ENCODE measurements at regions not wholly inside any gene's neighbourhood (a gene's known extent, or its start where the extent isn't known, plus 50 kb on each side); places are given as distances from the start of the nearest gene placed in this dataset.
A peak's percentile ranks its signal among the peaks of the same experiment; 100 is the strongest.

DNA sequence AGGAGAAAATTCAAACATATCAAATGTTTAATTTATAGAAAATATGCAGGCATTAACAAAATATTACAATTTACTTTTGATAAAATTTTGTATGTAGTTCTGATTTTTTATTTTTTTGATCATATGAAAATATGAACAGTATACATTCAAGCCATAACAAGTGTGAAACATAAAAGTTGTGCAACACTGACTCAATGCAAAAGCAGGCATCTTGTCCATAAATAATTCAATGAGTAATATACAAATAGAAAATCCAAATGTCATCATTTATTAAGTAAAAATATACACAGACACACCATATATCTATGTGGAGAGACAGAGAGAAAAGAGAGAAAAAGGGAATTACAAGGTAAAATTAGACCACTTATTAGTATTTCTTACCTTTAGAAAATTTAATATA, 1183.9 kb downstream of the SLITRK1 start:
- no peak for DNase-seq (ENCODE audit: low read depth, low spot score)
- in situ Hi-C loops (cut with HindIII; ENCODE audit: low pct_unique_long_range_greater_than_20kb, low sequenced_read_pairs) = no loop called here

DNA sequence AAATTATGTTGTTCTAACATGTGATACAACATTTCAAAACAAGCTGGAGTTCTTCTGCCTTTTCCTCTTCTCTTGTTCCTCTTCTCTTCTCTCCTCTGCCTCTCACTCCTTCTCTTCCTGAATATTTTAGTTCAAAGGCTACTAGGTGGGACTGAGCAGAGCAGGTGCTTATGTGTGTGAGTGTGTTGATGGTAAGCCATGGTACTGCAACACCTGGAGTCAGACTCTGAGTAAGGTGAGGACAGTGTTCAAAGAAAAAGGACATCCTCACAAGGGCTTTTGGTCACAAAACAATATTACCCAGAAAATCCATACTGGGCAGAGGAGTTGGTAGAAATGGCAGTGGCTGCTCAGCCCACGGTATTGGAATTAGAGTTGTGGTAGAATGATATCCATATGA, 1188.7 kb downstream of the SLITRK1 start:
- no peak for DNase-seq (ENCODE audit: low read depth, low spot score)
- in situ Hi-C loops (cut with HindIII; ENCODE audit: low pct_unique_long_range_greater_than_20kb, low sequenced_read_pairs) = no loop called here

DNA sequence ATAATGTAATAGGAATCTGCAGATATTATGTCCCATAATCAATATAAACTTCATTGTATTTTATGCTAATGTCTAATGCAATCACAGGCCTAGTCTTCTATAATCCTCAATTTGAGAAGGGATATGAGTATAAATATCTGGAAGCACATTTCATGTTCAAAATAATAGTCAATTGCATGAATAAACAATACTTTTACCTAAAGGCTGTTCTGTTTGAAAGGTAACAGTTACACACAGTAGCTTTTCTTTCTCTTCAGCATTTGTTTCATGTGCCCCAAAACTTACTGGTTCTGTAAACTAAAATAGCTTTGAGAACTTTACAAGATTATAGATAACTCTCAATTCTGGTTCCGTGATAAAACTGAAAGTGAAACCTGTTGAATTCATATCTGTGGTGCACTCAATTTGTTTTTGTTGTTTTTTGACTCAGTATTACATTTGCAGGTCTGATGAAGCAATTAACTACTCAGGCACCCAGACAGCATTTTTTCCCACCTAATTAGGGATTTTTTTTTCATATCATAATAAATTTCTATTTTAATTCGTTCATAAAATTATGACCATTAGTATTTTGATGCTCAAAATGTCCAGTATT, 1193.8 kb downstream of the SLITRK1 start:
- in situ Hi-C loops (cut with HindIII; ENCODE audit: low pct_unique_long_range_greater_than_20kb, low sequenced_read_pairs) = no loop called here
- DNase-seq (ENCODE audit: low read depth, low spot score) = peak; percentile 17

DNA sequence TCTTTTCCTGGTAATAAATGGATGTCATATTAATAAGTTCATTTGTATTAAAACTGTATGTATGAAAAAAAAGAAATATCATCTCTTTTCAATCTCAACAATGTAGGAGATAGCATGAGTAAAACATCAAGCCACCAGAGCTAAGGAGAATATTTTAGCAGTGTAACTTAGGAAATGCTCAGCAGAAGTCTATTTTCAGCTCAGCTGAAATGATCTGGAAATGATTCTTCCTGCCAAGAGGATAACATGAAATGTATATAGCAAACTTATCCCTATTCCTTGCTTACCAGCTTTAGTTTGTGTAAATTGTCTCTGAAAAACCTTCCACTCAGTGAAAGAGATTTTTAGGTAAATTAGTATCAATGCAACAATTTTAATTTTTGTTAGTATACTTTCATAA, 1194.4 kb downstream of the SLITRK1 start:
- in situ Hi-C loops (cut with HindIII; ENCODE audit: low pct_unique_long_range_greater_than_20kb, low sequenced_read_pairs) = no loop called here
- DNase-seq (ENCODE audit: low read depth, low spot score) = no peak

DNA sequence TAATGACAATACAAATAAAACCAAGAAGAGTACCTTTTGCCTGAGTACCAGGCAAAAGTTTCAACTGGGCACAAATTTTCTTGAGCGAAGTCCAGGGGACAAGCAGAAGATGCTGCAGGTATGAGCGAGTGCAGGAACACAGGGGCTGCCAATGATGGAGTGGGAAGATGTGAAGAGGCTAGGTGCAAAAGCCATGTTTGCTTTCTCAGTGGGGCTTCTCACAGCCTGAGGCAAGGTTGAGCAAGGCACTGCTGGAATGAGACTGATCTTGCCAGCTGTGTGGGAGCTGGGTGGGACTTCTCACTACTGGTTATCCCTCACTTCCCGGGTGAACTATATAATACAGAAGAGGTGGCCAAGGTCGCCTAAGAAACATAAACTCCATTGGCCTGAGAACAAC, 1200.7 kb downstream of the SLITRK1 start:
- DNase-seq (ENCODE audit: low read depth, low spot score) = no peak

DNA sequence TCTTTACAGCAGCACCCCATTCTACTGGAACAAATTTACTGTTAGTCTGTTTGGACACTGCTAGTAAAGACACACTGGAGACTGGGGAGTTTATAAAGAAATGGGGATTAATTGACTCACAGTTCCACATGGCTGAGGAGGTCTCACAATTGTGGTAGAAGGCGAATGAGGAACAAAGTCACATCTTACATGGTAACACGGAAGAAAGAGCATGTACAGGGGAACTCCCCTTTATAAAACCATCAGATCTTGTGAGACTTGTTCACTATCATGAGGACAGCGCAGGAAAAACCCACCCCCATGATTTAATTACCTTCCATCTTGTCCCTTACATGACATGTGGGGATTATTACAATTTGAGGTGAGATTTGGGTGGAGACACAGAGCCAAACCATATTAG, 1204.2 kb downstream of the SLITRK1 start:
- in situ Hi-C loops (cut with HindIII; ENCODE audit: low pct_unique_long_range_greater_than_20kb, low sequenced_read_pairs) = no loop called here
- DNase-seq (ENCODE audit: low read depth, low spot score) = no peak

More for the DNA sequence above, 1200.7 kb downstream of the SLITRK1 start:
- in situ Hi-C loops (cut with HindIII; ENCODE audit: low pct_unique_long_range_greater_than_20kb, low sequenced_read_pairs) = no loop called here

DNA sequence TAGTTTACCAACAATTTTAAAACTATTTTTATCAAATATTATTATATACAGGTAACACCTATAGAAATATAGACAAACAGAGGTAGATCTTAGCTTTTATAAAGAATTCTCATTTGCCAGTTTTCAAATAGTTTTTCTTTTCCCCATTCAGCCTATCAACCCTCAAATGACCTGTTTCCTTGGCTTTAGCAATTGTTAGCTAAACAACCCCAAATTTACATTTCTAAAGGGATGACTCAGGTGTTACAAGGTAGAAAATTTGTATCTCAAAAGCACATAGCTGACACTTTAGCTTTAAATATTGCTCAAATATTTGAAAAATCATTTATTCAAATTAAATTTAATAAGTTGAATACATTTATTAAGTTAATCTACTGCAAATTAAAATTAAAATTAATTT, 1207.2 kb downstream of the SLITRK1 start:
- in situ Hi-C loops (cut with HindIII; ENCODE audit: low pct_unique_long_range_greater_than_20kb, low sequenced_read_pairs) = no loop called here
- no peak for DNase-seq (ENCODE audit: low read depth, low spot score)

DNA sequence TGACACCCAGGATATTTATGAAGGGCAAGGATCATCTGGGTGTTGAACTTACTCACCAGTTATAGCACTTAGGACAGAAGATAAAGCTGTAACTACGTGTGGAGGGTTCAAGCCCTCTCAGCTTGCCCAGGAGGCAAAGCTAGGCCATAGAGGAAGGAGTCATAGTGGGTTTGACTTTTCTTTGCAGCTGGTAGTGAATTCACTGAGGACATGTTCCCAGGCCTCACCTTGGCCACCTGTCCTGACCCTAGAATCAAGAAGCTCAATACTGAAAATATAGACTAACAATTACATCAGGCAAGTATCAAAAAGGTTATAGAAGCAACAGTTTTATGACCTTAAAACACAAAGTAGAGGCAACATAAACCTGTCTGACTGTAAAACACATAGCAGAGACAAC, 1207.7 kb downstream of the SLITRK1 start:
- DNase-seq (ENCODE audit: low read depth, low spot score) = no peak

DNA sequence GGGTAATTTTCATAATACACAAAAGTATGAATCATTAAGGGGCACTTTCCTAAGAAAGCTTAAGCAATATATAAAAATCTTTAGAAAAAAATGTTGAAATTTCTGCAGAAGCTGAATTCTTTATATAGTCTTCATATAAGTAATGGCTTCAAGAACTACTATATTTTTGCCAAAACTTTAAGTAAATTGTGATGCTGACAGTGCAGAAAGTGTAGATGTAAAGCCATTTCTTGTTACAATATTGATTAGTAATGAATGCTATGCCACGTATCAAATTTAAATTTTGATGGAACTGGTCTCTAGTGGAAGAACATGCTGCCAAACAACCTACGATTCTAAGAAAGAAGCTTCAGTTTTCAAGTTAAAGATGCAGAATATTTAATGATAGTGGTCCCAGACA, 1210.0 kb downstream of the SLITRK1 start:
- no peak for DNase-seq (ENCODE audit: low read depth, low spot score)
- in situ Hi-C loops (cut with HindIII; ENCODE audit: low pct_unique_long_range_greater_than_20kb, low sequenced_read_pairs) = no loop called here

More for the DNA sequence above, 1207.7 kb downstream of the SLITRK1 start:
- in situ Hi-C loops (cut with HindIII; ENCODE audit: low pct_unique_long_range_greater_than_20kb, low sequenced_read_pairs) = no loop called here

DNA sequence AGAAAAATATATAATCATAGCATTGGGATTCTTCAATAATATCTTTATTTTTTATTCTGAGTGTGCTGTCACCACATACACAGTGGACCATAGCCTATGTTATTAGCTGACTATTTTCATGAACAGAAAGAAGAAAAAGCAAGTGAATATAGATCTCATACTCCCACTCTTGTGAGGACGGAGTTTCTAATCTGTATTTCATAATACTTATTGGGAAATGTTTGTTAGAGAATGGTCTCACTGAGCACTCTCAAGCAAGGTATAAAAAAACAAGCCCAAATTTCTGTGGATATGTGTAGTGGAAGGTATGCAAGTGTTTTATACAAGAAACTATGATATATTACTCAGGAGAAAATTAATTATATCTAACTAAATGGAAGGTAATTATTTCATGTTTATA, 1218.1 kb downstream of the SLITRK1 start:
- in situ Hi-C loops (cut with HindIII; ENCODE audit: low pct_unique_long_range_greater_than_20kb, low sequenced_read_pairs) = no loop called here
- DNase-seq (ENCODE audit: low read depth, low spot score) = no peak

DNA sequence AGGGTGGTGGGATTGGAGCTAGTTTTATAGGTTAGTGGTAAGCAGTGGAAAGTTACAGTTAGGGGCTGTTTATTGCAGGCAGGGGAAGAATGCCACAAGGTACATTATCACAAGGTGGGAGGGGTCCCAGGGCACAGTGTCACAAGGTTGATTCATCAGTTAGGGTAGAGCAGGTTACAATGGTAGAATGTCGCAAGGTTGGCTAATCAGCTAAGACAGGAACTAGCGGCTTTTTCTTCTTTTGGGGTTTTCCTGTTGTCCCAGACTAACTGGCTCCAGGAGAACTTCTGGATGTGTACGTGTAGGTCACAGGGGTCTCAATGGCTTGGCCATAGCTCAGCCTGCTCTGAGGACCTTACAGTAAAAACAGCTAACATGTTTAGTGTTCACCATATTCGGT, 1221.1 kb downstream of the SLITRK1 start:
- in situ Hi-C loops (cut with HindIII; ENCODE audit: low pct_unique_long_range_greater_than_20kb, low sequenced_read_pairs) = no loop called here
- DNase-seq (ENCODE audit: low read depth, low spot score) = no peak

DNA sequence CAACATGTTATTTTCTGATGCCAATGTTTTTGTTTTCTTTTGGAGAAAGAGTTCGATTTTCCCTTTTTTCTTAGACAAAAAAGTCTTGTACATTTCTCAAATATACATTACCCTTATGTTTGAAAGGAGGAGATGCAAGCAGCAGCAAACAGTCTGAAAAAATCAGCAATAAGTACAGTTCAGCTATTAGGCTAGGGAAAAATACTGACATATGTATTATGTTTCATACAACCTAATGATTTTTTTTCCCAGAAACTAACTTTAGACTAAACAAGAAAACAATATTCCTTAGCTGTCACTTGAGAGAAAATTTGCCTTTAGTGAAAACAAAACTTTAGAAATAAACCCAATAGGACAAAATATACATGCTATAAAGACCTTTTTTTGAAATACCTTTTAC, 1223.5 kb downstream of the SLITRK1 start:
- no peak for DNase-seq (ENCODE audit: low read depth, low spot score)
- in situ Hi-C loops (cut with HindIII; ENCODE audit: low pct_unique_long_range_greater_than_20kb, low sequenced_read_pairs) = no loop called here

DNA sequence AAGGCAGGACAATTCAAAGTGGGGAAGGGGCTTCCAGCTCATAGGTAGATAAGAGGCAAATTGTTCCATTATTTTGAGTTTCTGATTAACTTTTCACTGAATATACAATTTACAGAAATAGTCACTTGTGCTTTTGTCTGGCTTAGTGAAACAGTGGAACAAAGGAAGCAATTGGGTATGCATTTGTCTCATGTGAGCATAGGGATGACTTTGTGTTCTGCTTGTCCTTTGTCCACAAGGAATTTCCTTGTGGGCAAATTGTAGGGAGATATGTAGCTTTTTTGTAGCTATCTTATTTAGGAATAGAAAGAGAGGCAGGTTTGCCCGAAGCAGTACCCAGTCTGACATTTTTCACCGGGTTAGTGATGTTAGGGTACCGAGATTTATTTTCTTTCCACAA, 1224.8 kb downstream of the SLITRK1 start:
- in situ Hi-C loops (cut with HindIII; ENCODE audit: low pct_unique_long_range_greater_than_20kb, low sequenced_read_pairs) = no loop called here
- peak; percentile 64 for DNase-seq (ENCODE audit: low read depth, low spot score)

DNA sequence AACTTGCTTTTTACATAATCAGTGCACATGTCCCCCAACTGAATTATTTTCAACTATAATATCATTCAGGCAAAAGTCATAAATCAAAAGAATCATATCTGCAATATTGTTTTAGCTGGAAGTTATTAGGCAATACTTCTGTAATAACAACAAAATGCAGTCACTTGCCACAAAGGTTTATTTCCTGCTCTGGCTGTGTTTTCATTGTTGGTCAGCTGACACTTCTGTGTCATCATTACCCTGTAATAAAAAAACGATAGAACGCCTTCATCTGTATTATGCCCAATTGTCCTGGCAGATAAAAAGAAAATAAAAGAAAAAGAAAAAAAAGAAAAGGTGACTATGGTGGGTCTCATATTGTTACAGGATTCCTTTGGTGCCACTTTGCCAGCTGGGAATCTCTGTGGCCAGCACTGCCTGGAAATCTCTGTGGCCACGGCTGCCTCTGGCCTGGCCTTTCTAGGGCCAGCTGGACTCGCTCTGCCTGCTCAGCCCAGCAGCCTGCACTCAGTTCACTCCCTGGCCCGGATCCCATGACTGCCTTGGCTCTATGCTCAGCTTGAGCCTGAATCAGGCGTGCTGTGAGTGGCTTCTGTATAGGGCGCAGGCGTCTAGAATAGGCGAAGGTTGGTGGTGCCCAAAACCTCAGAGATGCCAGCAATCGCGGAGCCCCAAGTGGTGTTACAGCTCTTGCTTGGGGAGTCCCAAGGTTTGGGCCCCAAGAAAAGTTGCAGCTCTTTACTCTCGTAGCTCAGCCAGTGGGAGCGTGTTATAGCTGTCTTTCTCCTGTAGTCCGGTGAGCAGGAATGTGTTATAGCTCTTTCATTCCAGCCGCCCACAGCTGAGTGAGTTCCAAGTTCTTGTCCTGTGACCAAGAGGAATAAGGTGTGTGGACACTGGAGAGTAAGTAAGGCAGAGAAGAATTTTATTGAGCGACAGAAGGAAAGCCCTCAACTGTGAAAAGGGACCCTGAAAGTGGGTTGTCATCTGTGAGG, 1227.1 kb downstream of the SLITRK1 start:
- DNase-seq (ENCODE audit: low read depth, low spot score) = peak; percentile 17
- in situ Hi-C loops (cut with HindIII; ENCODE audit: low pct_unique_long_range_greater_than_20kb, low sequenced_read_pairs) = no loop called here

DNA sequence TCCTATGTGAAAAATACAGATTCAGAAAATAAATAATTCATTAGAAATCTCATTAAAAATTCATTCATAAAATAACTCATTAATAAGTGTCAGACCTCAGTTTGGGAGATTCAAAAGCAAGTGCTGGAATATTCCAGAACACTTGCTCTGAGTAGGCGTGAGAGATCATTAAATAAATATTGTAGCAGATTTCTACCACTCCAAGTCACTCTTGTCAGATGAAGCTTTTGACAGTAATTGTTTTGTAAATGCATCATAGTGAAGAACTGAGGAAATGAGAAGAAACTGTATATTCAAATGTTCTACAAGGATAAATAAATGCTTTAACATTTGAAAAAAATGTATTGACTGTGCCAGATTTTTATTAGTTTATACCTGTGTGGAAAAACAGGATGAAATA, 1228.1 kb downstream of the SLITRK1 start:
- in situ Hi-C loops (cut with HindIII; ENCODE audit: low pct_unique_long_range_greater_than_20kb, low sequenced_read_pairs) = no loop called here
- no peak for DNase-seq (ENCODE audit: low read depth, low spot score)

DNA sequence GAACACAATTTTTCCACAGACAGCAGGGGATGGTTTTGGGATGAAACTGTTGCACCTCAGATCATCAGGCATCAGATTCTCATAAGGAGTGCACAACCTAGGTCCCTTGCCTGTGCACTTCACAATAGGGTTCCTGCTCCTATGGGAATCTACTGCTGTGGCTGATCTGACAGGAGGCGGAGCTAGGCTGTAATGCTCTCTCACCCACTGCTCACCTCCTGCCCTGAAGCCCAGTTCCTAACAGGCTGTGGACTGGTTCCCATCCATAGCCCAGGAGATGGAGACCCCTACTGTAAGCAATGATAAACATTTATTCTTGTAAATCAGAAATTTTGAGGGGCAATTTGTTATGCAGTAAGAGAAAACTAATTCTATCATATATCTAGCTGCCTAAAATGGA, 1234.7 kb downstream of the SLITRK1 start:
- in situ Hi-C loops (cut with HindIII; ENCODE audit: low pct_unique_long_range_greater_than_20kb, low sequenced_read_pairs) = no loop called here
- peak; percentile 27 for DNase-seq (ENCODE audit: low read depth, low spot score)

DNA sequence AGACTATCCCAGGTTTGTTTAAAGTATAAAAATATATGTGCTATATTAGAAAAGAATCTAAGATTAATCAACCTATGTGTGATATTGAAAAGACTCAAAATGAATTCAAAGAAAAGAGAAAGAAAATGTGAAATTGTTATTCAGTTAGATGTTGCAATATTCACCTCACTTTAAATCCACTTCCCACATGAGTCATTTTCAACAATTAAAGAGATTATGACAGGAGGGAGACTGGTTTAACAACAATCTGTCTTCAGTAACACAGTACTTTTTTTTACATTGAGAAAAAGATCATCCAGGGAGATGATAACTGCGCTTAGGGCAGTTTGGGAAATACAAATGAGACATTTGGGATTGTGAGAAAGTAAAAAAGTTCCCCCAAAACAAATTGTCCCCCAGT, 1246.2 kb downstream of the SLITRK1 start:
- in situ Hi-C loops (cut with HindIII; ENCODE audit: low pct_unique_long_range_greater_than_20kb, low sequenced_read_pairs) = no loop called here
- DNase-seq (ENCODE audit: low read depth, low spot score) = no peak

DNA sequence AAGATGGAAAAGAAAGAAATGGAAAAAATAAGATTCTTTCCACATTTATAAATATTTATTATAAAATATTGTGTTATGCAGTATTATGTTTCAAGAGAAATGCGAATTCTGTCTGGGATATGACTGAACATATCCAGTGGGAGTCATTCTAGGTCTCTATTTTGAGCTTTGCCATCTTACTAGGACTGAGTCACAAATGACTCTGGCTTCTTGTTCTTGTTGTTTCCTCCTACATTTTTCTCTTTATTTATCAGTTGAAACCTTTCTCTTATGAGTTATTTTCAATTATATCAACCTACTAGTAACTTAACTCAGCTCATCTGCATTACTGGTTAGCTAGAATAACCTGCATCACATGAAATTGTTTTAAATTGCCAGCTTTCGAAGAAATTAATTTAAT, 1247.3 kb downstream of the SLITRK1 start:
- in situ Hi-C loops (cut with HindIII; ENCODE audit: low pct_unique_long_range_greater_than_20kb, low sequenced_read_pairs) = no loop called here
- DNase-seq (ENCODE audit: low read depth, low spot score) = no peak

DNA sequence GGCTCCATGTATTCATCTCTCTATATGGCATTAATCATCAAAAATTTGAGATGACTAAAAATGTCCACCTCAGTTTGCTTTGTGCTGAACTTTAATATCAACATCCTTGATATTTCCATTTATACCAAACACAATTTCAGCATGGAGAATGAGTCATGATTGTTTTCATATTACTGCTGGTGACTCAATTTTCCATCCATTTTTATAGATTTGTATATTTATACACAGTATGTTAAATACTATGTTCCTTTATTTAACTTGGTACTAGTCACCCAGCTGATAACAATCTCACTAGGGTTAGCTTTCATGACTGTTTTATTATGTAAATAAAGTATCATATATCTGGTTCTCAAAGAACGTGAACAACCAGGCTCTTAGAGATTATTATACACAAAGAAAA, 1255.1 kb downstream of the SLITRK1 start:
- in situ Hi-C loops (cut with HindIII; ENCODE audit: low pct_unique_long_range_greater_than_20kb, low sequenced_read_pairs) = no loop called here
- DNase-seq (ENCODE audit: low read depth, low spot score) = no peak
